Aorta (tissue), 5 donors: ENCODE measurements at regions not wholly inside any gene's neighbourhood (a gene's known extent, or its start where the extent isn't known, plus 50 kb on each side); places are given as distances from the start of the nearest gene placed in this dataset.

Experiments
- ATAC-seq: fragments of 200-7000 bp; cut with Tn5 transposase; one replicate; pipeline ENCODE4 v1.9.1; 2022; ENCODE audit warnings: moderate library complexity; ENCODE audit not compliant: low FRiP score
- DNase-seq, 2 donors: peaks; one replicate each; pipeline ENCODE4 v3.0.0-alpha.2; 2020
- H3K27ac ChIP-seq, 2 donors: one replicate each; pipeline ENCODE4 v1.5.1; 2013; ENCODE audit warnings: low read length in 2 of 2, mild to moderate bottlenecking in 2 of 2, moderate library complexity in 2 of 2, control low read depth in 1 of 2, inconsistent platforms in 1 of 2, low read depth in 1 of 2
- H3K27me3 ChIP-seq, 2 donors: one replicate each; pipeline ENCODE4 v1.6.1; 2013; ENCODE audit warnings: control low read depth in 1 of 2, low read length in 1 of 2, mild to moderate bottlenecking in 1 of 2, moderate library complexity in 1 of 2; ENCODE audit not compliant: insufficient read depth in 2 of 2, control insufficient read depth in 1 of 2
- H3K36me3 ChIP-seq, 2 donors: one replicate each; pipeline ENCODE4 v1.6.1; 2013; ENCODE audit warnings: control low read depth in 1 of 2, low read length in 1 of 2, mild to moderate bottlenecking in 1 of 2; ENCODE audit not compliant: insufficient read depth in 2 of 2, control insufficient read depth in 1 of 2
- H3K4me1 ChIP-seq, 2 donors: one replicate each; pipeline ENCODE4 v1.6.1; 2013; ENCODE audit warnings: low read length in 2 of 2, control low read depth in 1 of 2, mild to moderate bottlenecking in 1 of 2, moderate library complexity in 1 of 2; ENCODE audit not compliant: insufficient read depth in 2 of 2, control insufficient read depth in 1 of 2
- H3K4me3 ChIP-seq, 2 donors: one replicate each; pipeline ENCODE4 v1.5.1; 2013; ENCODE audit warnings: low read length in 2 of 2, control low read depth in 1 of 2, mild to moderate bottlenecking in 1 of 2
- H3K9me3 ChIP-seq: one replicate; pipeline ENCODE4 v1.6.1; 2013; ENCODE audit warnings: mild to moderate bottlenecking, low read length; ENCODE audit not compliant: control insufficient read depth
- WGBS, 2 donors: extraction: QIAGEN DNeasy Blood & Tissue Kit; methylation state at CpG; one replicate each; pipeline ENCODE4 v1.1.7; 2013; 5-methylcytosine and 5-hydroxymethylcytosine counted together
- intact Hi-C, 2 donors: fragments of 100-400 bp; cut with DNase I; formaldehyde crosslinking; loops; one replicate each; pipeline versions ENCODE4 v1.14.2 to v1.15.0; 2022
- donor health status: healthy with polysubstance abuse.
- donor health status: Bipolar disorder and iron deficiency.
- donor health status: DM: no; HTN: no; CAD: no.
- donor health status: DM: no; HTN: no; CAD: no.
- donor health status: DM: yes; HTN: yes; CAD: no.

DNA sequence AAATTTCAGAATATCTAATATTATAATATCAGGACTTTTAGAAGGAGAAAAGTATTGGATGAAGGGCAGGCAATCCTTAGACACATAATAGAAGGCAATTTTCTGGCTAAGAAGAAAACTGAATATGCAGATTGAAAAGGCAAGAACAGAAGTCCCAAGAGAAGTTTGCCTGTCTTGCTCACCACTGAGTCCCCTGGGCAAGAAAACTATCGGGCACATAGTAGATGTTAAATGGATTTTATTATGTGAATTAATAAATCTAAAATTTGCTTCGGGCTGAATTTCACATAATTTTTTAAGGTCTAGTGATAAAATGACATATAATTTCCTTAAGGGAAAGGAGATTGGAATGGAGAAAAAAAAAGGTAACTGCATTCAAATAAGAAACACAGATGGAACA, 380.9 kb upstream of the GRM3 start:
- Histone ChIP-seq H3K4me1 (no peaks in the 10 kb centered on the region), H3K4me3 (no peak overlapping the region), H3K9me3 (no peaks in the 10 kb centered on the region), H3K27me3 (no peaks in the 10 kb centered on the region), H3K27ac (no peak overlapping the region), H3K36me3 (no peaks in the 10 kb centered on the region)
- no peak for DNase-seq
- WGBS, 2 donors: 72 to 84% methylated on average over 2 of the region's 2 CpGs
- no peak for ATAC-seq
- intact Hi-C loops: no loop called here

- H3K27me3 ChIP-seq: no peaks in the 10 kb centered on the region
- no peaks in the 10 kb centered on the region for H3K9me3 ChIP-seq
- H3K4me3 ChIP-seq: no peak overlapping the region
- DNase-seq (no peak), ATAC-seq (no peak)
- no peaks in the 10 kb centered on the region for H3K36me3 ChIP-seq
- no peak overlapping the region for H3K27ac ChIP-seq
- WGBS, 2 donors: 88 to 90% methylated on average over 4 of the region's 4 CpGs
- intact Hi-C loops: no loop called here
- no peaks in the 10 kb centered on the region for H3K4me1 ChIP-seq
These were observed 385.8 kb upstream of the GRM3 start for GRCh38 chr7:86257894-86258293.

DNA sequence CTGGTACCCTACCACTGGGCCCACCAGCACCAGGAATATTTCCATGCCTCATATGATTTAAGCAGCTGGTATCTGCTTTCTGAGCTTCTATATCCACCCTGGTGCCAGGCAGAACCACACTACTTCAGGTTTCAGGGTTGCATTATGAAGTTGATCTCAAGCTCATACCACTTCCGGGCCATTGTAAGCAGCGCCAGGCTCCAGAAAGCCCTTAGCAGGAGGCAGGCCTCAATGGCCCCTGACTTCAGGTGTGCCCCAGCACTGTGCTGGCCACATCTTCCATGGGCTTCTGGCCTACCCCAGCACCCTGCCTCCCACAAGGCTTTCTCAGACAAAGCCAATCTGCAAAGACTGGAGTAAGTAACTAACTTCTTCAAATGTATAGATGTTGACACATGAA, 391.3 kb upstream of the GRM3 start:
- Histone ChIP-seq H3K4me1 (no peaks in the 10 kb centered on the region), H3K27ac (no peak overlapping the region), H3K27me3 (no peaks in the 10 kb centered on the region), H3K36me3 (no peaks in the 10 kb centered on the region), H3K9me3 (no peaks in the 10 kb centered on the region), H3K4me3 (no peak overlapping the region)
- intact Hi-C loops: no loop called here
- no peak for ATAC-seq
- 94% methylated on average over 2 of the region's 2 CpGs for WGBS, 2 donors
- DNase-seq: peak in 1 of 2 donors; percentile 57

- Histone ChIP-seq H3K27ac (no peak overlapping the region), H3K4me1 (no peaks in the 10 kb centered on the region), H3K9me3 (no peaks in the 10 kb centered on the region), H3K4me3 (no peak overlapping the region), H3K36me3 (no peaks in the 10 kb centered on the region), H3K27me3 (no peaks in the 10 kb centered on the region)
- DNase-seq (no peak), ATAC-seq (no peak)
- intact Hi-C loops: no loop called here
- WGBS, 2 donors: 56 to 62% methylated on average over 1 of the region's 1 CpG
These were observed 394.7 kb upstream of the GRM3 start for GRCh38 chr7:86248977-86249376.

DNA sequence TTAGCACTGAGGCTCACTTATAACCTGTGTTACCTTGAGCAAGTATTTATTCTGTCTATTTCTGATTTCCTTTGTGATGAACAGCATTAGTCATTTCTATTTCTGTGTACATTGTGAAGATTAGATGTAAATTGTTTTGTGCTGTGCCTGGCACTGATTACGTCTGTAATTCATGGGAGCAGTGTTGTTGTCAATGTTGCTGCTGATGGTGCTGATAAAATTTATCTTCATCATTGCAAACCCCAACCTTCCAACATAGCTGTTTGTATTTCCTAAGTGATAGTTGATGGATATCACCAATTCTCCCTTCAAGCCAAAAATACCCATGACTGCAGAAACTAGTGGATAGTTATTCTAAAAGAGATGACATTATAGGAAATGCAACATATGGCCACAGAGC, 400.5 kb upstream of the GRM3 start:
- no peaks in the 10 kb centered on the region for H3K36me3 ChIP-seq
- 34 to 62% methylated on average over 1 of the region's 1 CpG for WGBS, 2 donors
- no peaks in the 10 kb centered on the region for H3K27me3 ChIP-seq
- H3K9me3 ChIP-seq: peaks cover 2% of the 10 kb centered on the region
- H3K27ac ChIP-seq: no peak overlapping the region
- DNase-seq (no peak), ATAC-seq (no peak)
- no peaks in the 10 kb centered on the region for H3K4me1 ChIP-seq
- intact Hi-C loops: no loop called here
- H3K4me3 ChIP-seq: no peak overlapping the region

DNA sequence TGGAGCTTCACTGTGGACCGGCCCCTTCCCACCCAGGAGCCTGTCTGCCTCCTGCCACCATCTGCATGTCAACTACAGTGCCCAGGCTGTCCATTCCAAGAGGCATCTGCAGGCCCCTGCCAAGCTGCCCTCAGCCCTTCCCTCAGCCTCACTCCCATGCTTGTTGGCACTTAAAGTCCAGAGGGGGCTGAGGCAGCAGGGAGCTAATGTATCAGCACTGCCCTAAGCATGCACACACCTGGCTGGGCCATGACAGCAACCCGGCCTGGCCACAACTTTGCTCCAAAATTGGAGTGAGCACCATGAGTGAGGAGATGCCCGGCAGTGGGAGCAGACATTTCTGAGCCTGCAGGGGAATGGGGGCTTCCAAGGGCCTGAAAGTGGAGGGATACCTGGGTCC, 417.5 kb upstream of the GRM3 start:
- intact Hi-C loops: no loop called here
- H3K4me3 ChIP-seq: no peak overlapping the region
- WGBS, 2 donors: 87 to 90% methylated on average over 3 of the region's 3 CpGs
- H3K36me3 ChIP-seq: no peaks in the 10 kb centered on the region
- no peaks in the 10 kb centered on the region for H3K4me1 ChIP-seq
- H3K27ac ChIP-seq: no peak overlapping the region
- no peak for ATAC-seq
- no peaks in the 10 kb centered on the region for H3K27me3 ChIP-seq
- peak in 1 of 2 donors; percentile 63 for DNase-seq
- peaks cover 1% of the 10 kb centered on the region for H3K9me3 ChIP-seq

GRCh38 chr7:86222806-86223205, 420.9 kb upstream of the GRM3 start:
- Histone ChIP-seq H3K27ac (no peak overlapping the region), H3K27me3 (no peaks in the 10 kb centered on the region), H3K9me3 (peaks cover 1% of the 10 kb centered on the region), H3K4me3 (no peak overlapping the region), H3K4me1 (no peaks in the 10 kb centered on the region), H3K36me3 (no peaks in the 10 kb centered on the region)
- no peak for ATAC-seq
- intact Hi-C loops: no loop called here
- DNase-seq: no peak
- 95 to 100% methylated on average over 1 of the region's 1 CpG for WGBS, 2 donors

DNA sequence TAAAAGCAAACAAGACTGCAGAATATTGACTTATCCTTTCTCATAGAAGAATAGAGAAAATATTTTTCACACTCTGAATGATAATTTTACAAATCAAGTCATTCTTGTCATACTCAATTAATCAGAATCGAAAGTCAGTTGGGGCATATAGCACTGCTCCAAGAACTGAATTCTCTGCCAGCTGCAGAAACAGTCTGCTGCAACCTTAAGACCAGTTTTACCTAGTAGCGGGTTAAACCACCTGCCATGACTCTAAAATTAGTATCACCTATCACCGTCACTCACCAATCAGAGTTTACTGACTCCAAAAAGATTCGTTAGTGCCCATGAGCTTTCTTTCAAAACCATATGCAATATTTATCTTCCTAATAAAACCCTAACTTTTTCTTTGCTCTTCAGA, 429.0 kb upstream of the GRM3 start:
- no peak overlapping the region for H3K27ac ChIP-seq
- no peak for ATAC-seq
- WGBS, 2 donors: 82 to 84% methylated on average over 4 of the region's 4 CpGs

GRCh38 chr7:86212976-86213375, 430.7 kb upstream of the GRM3 start:
- ATAC-seq (no peak), DNase-seq (no peak)
- Histone ChIP-seq H3K4me1 (no peaks in the 10 kb centered on the region), H3K27me3 (no peaks in the 10 kb centered on the region), H3K27ac (no peak overlapping the region), H3K9me3 (no peaks in the 10 kb centered on the region), H3K36me3 (no peaks in the 10 kb centered on the region), H3K4me3 (no peak overlapping the region)
- WGBS, 2 donors: 33 to 34% methylated on average over 2 of the region's 2 CpGs
- intact Hi-C loops: no loop called here

More for the DNA sequence above, 429.0 kb upstream of the GRM3 start:
- Histone ChIP-seq H3K9me3 (no peaks in the 10 kb centered on the region), H3K4me3 (no peak overlapping the region), H3K36me3 (no peaks in the 10 kb centered on the region), H3K27me3 (no peaks in the 10 kb centered on the region), H3K4me1 (no peaks in the 10 kb centered on the region)
- no peak for DNase-seq
- intact Hi-C loops: no loop called here
